ENCODE measurements at regions not wholly inside any gene's neighbourhood (a gene's known extent, or its start where the extent isn't known, plus 50 kb on each side); places are given as distances from the start of the nearest gene placed in this dataset.

GRCh38 chr4:20591571-20591970 lies 108.7 kb upstream of the PACRGL start:
- H3K4me1 Mint-ChIP-seq (ENCODE audit: unreplicated experiment), result no peaks in the 10 kb centered on the region
- no peak overlapping the region for H3K27ac Mint-ChIP-seq (ENCODE audit: unreplicated experiment)
- H3K27me3 Mint-ChIP-seq (ENCODE audit: unreplicated experiment), result no peaks in the 10 kb centered on the region
- H3K9me3 Mint-ChIP-seq (ENCODE audit: unreplicated experiment), result no peaks in the 10 kb centered on the region
- no peak for TF ChIP-seq CTCF (IDR thresholded peaks at IDR 0.05; ENCODE audit: unreplicated experiment)
- H3K36me3 Mint-ChIP-seq (ENCODE audit: low read depth, unreplicated experiment), result no peaks in the 10 kb centered on the region
- no peak overlapping the region for H3K4me3 Mint-ChIP-seq (ENCODE audit: unreplicated experiment)
- DNase-seq (ENCODE audit: low spot score), result no peak

- Mint-ChIP-seq H3K27me3 (ENCODE audit: unreplicated experiment) (no peaks in the 10 kb centered on the region), H3K9me3 (ENCODE audit: unreplicated experiment) (no peaks in the 10 kb centered on the region), H3K4me1 (ENCODE audit: unreplicated experiment) (no peaks in the 10 kb centered on the region), H3K4me3 (ENCODE audit: unreplicated experiment) (no peak overlapping the region), H3K36me3 (ENCODE audit: low read depth, unreplicated experiment) (no peaks in the 10 kb centered on the region), H3K27ac (ENCODE audit: unreplicated experiment) (no peak overlapping the region)
- no peak for TF ChIP-seq CTCF (IDR thresholded peaks at IDR 0.05; ENCODE audit: unreplicated experiment)
- DNase-seq (ENCODE audit: low spot score), result no peak
Measured at GRCh38 chr4:20592013-20592412, 108.2 kb upstream of the PACRGL start.

GRCh38 chr4:20592663-20593062 lies 107.6 kb upstream of the PACRGL start:
- no peak for DNase-seq (ENCODE audit: low spot score)
- Mint-ChIP-seq H3K4me1 (ENCODE audit: unreplicated experiment) (no peaks in the 10 kb centered on the region), H3K4me3 (ENCODE audit: unreplicated experiment) (no peak overlapping the region), H3K36me3 (ENCODE audit: low read depth, unreplicated experiment) (no peaks in the 10 kb centered on the region), H3K27me3 (ENCODE audit: unreplicated experiment) (no peaks in the 10 kb centered on the region), H3K9me3 (ENCODE audit: unreplicated experiment) (no peaks in the 10 kb centered on the region), H3K27ac (ENCODE audit: unreplicated experiment) (no peak overlapping the region)
- TF ChIP-seq CTCF (IDR thresholded peaks at IDR 0.05; ENCODE audit: unreplicated experiment), result no peak

GRCh38 chr4:20598626-20599025 lies 101.6 kb upstream of the PACRGL start:
- DNase-seq (ENCODE audit: low spot score), result no peak
- H3K4me1 Mint-ChIP-seq (ENCODE audit: unreplicated experiment), result no peaks in the 10 kb centered on the region
- H3K4me3 Mint-ChIP-seq (ENCODE audit: unreplicated experiment), result no peak overlapping the region
- TF ChIP-seq CTCF (IDR thresholded peaks at IDR 0.05; ENCODE audit: unreplicated experiment), result no peak
- no peaks in the 10 kb centered on the region for H3K9me3 Mint-ChIP-seq (ENCODE audit: unreplicated experiment)
- no peak overlapping the region for H3K27ac Mint-ChIP-seq (ENCODE audit: unreplicated experiment)
- H3K36me3 Mint-ChIP-seq (ENCODE audit: low read depth, unreplicated experiment), result no peaks in the 10 kb centered on the region
- H3K27me3 Mint-ChIP-seq (ENCODE audit: unreplicated experiment), result no peaks in the 10 kb centered on the region

GRCh38 chr4:20603671-20604313 lies 96.5 kb upstream of the PACRGL start:
- H3K4me3 Mint-ChIP-seq (ENCODE audit: unreplicated experiment), result no peak overlapping the region

More at GRCh38 chr4:20603671-20604313, 96.5 kb upstream of the PACRGL start:
- DNase-seq (ENCODE audit: low spot score), result no peak
- Mint-ChIP-seq H3K36me3 (ENCODE audit: low read depth, unreplicated experiment) (no peaks in the 10 kb centered on the region), H3K9me3 (ENCODE audit: unreplicated experiment) (no peaks in the 10 kb centered on the region), H3K4me1 (ENCODE audit: unreplicated experiment) (no peaks in the 10 kb centered on the region), H3K27ac (ENCODE audit: unreplicated experiment) (no peak overlapping the region), H3K27me3 (ENCODE audit: unreplicated experiment) (no peaks in the 10 kb centered on the region)
- no peak for TF ChIP-seq CTCF (IDR thresholded peaks at IDR 0.05; ENCODE audit: unreplicated experiment)
